HEK293 (cell line): ENCODE measurements at regions not wholly inside any gene's neighbourhood (a gene's known extent, or its start where the extent isn't known, plus 50 kb on each side); places are given as distances from the start of the nearest gene placed in this dataset.
"Not testable (repeated sequence)": the region's sequence is repeated elsewhere in the genome, so short reads cannot be mapped to it uniquely, and the experiment has no call there.

Source experiments
- CTCF ChIA-PET: fragments of 350-600 bp; formaldehyde crosslinking; extraction: SDS; loops from one replicate; lab custom pipeline; 2021; ENCODE audit warnings: antibody characterized with exemption; lab: Yijun Ruan, JAX
- POLR2A ChIA-PET: fragments of 300-600 bp; formaldehyde crosslinking; extraction: SDS; loops from one replicate; lab custom pipeline; 2020; ENCODE audit warnings: antibody characterized with exemption, inconsistent platforms; lab: Yijun Ruan, JAX
- H3K27ac ChIP-seq: fragments of 200-500 bp; sonication (Bioruptor generic); 2 replicates; pipeline ENCODE4 v1.5.1; 2014; ENCODE audit warnings: low read depth, low read length, control low read depth, inconsistent platforms; ENCODE audit errors: extremely low read depth
- H3K36me3 ChIP-seq, 2 experiments: fragments of 200-500 bp in 1 of 2; sonication (Bioruptor generic) in 1 of 2; 1 replicate in 1 of 2; 2 replicates in 1 of 2; pipeline ENCODE4 v1.5.1; 2014 to 2017; ENCODE audit warnings: inconsistent platforms in 2 of 2, low read length in 2 of 2; ENCODE audit not compliant: control insufficient read depth in 2 of 2, insufficient read depth in 1 of 2
- H3K4me1 ChIP-seq: fragments of 200-500 bp; sonication (Bioruptor generic); 2 replicates; pipeline ENCODE4 v1.5.1; 2014; ENCODE audit warnings: mild to moderate bottlenecking, low read length, inconsistent platforms; ENCODE audit not compliant: control insufficient read depth, insufficient read depth
- H3K4me3 ChIP-seq: 2 replicates; pipeline ENCODE4 v1.5.1; 2011; ENCODE audit warnings: low read depth, mild to moderate bottlenecking, control low read depth, low read length, moderate library complexity
- H3K9me3 ChIP-seq: fragments of 200-500 bp; sonication (Bioruptor generic); 2 replicates; pipeline ENCODE4 v1.5.1; 2014; ENCODE audit warnings: low read depth, low read length, inconsistent platforms; ENCODE audit not compliant: control insufficient read depth, insufficient read depth
- ATF2 ChIP-seq: fragments of 450-650 bp; formaldehyde crosslinking; IDR thresholded peaks from 2 replicates; pipeline ENCODE4 v1.5.1; 2016; ENCODE audit warnings: missing biosample characterization, missing genetic modification characterization, low read depth

- H3K27ac ChIP-seq, H3K4me3 ChIP-seq, POLR2A ChIA-PET, H3K9me3 ChIP-seq, CTCF ChIA-PET, H3K4me1 ChIP-seq, H3K36me3 ChIP-seq: not testable (repeated sequence)
Observed at GRCh38 chr9:63342528-63342927, 1942.5 kb downstream of the FOXD4L5 start.

- H3K27ac ChIP-seq, CTCF ChIA-PET, H3K9me3 ChIP-seq, POLR2A ChIA-PET, H3K36me3 ChIP-seq, H3K4me3 ChIP-seq, H3K4me1 ChIP-seq: not testable (repeated sequence)
- TF ChIP-seq ATF2 (tag by site-specific recombination), result peak; percentile 38; the same call in 1 of the 2 replicates
Observed at GRCh38 chr9:63337899-63338604, 1947.0 kb downstream of the FOXD4L5 start.

- H3K36me3 ChIP-seq, POLR2A ChIA-PET, H3K4me3 ChIP-seq, H3K9me3 ChIP-seq, H3K4me1 ChIP-seq, CTCF ChIA-PET, H3K27ac ChIP-seq: not testable (repeated sequence)
Observed at GRCh38 chr9:63335286-63335685, 1949.7 kb downstream of the FOXD4L5 start.

GRCh38 chr9:63334187-63334586, 1950.8 kb downstream of the FOXD4L5 start:
- H3K27ac ChIP-seq, H3K36me3 ChIP-seq, H3K4me1 ChIP-seq, H3K9me3 ChIP-seq, POLR2A ChIA-PET, H3K4me3 ChIP-seq, CTCF ChIA-PET: not testable (repeated sequence)

GRCh38 chr9:63333083-63333482, 1951.9 kb downstream of the FOXD4L5 start:
- H3K36me3 ChIP-seq, H3K4me1 ChIP-seq, H3K4me3 ChIP-seq, CTCF ChIA-PET, H3K9me3 ChIP-seq, H3K27ac ChIP-seq, POLR2A ChIA-PET: not testable (repeated sequence)

- H3K4me1 ChIP-seq, POLR2A ChIA-PET, H3K27ac ChIP-seq, H3K36me3 ChIP-seq, H3K9me3 ChIP-seq, H3K4me3 ChIP-seq, CTCF ChIA-PET: not testable (repeated sequence)
Observed at GRCh38 chr9:63328313-63328712, 1956.7 kb downstream of the FOXD4L5 start.

- H3K4me1 ChIP-seq, H3K27ac ChIP-seq, H3K9me3 ChIP-seq, CTCF ChIA-PET, H3K36me3 ChIP-seq, H3K4me3 ChIP-seq, POLR2A ChIA-PET: not testable (repeated sequence)
Observed at GRCh38 chr9:63327211-63327610, 1957.8 kb downstream of the FOXD4L5 start.

GRCh38 chr9:63326665-63327064, 1958.3 kb downstream of the FOXD4L5 start:
- POLR2A ChIA-PET, CTCF ChIA-PET: not testable (repeated sequence)

GRCh38 chr9:63325696-63326095, 1959.3 kb downstream of the FOXD4L5 start:
- CTCF ChIA-PET, H3K36me3 ChIP-seq, H3K27ac ChIP-seq, H3K4me3 ChIP-seq, H3K4me1 ChIP-seq, POLR2A ChIA-PET, H3K9me3 ChIP-seq: not testable (repeated sequence)

More at GRCh38 chr9:63326665-63327064, 1958.3 kb downstream of the FOXD4L5 start:
- not testable (repeated sequence) for H3K4me3 ChIP-seq, H3K9me3 ChIP-seq, H3K4me1 ChIP-seq, H3K36me3 ChIP-seq, H3K27ac ChIP-seq

- H3K36me3 ChIP-seq, CTCF ChIA-PET, H3K9me3 ChIP-seq, H3K4me1 ChIP-seq, POLR2A ChIA-PET, H3K4me3 ChIP-seq, H3K27ac ChIP-seq: not testable (repeated sequence)
Observed at GRCh38 chr9:63318093-63318492, 1966.9 kb downstream of the FOXD4L5 start.

GRCh38 chr9:63315387-63315786, 1969.6 kb downstream of the FOXD4L5 start:
- H3K4me3 ChIP-seq, CTCF ChIA-PET, H3K4me1 ChIP-seq, POLR2A ChIA-PET, H3K27ac ChIP-seq, H3K9me3 ChIP-seq, H3K36me3 ChIP-seq: not testable (repeated sequence)
